HG03025 (cell line): ENCODE measurements at regions not wholly inside any gene's neighbourhood (a gene's known extent, or its start where the extent isn't known, plus 50 kb on each side); places are given as distances from the start of the nearest gene placed in this dataset.
"Not testable (repeated sequence)": the region's sequence is repeated elsewhere in the genome, so short reads cannot be mapped to it uniquely, and the experiment has no call there.

Source experiments
- ATAC-seq: cut with Tn5 transposase; IDR thresholded peaks from one replicate; pipeline ENCODE4 v1.9.1; 2021; ENCODE audit warnings: mild to moderate bottlenecking, moderate library complexity; ENCODE audit not compliant: unreplicated experiment, low FRiP score

- ATAC-seq = no peak
These were observed 316.3 kb downstream of the OXSM start for GRCh38 chr3:26106228-26106627.

GRCh38 chr3:26108846-26109489, 319.1 kb downstream of the OXSM start:
- no peak for ATAC-seq

DNA sequence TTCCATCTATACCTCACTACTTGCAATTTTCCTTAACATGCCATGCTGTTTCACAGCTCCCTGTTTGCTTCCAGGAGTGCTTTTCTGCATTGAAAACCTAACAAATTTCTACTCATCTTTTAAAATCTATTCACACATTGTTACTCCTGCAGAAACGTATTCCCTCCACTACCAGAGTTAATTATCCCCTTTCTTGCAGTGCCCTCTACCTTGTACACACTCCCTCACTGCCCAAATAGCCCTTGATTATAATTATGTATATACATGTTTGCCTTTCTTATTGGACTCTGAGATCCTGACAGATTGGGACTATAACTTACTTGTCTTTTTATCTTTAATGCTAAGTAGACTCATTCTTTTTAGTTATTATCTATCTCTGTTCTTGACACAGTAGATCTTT, 325.0 kb downstream of the OXSM start:
- ATAC-seq = no peak

GRCh38 chr3:26118165-26118564, 328.3 kb downstream of the OXSM start:
- no peak for ATAC-seq

DNA sequence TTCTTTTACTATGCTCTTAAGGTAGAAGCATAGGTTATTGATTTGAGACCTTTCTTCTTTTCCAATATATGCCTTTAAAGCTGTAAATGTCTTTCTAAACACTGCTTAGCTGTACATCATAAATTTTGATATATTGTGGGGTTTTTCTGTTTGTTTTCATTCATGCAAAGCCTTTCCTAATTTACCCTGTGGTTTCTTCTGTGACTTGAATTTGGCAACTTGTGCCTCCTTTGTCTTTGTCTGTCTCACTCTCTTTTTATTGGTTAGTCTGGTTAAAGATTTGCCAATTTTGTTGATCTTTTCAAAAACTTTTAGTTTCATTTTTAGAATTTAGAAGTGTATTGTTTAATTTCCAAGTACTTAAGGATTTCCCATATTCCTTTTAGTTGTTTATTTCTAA, 343.1 kb downstream of the OXSM start:
- ATAC-seq = no peak

- no peak for ATAC-seq
These were observed 351.4 kb downstream of the OXSM start for GRCh38 chr3:26141296-26141695.

DNA sequence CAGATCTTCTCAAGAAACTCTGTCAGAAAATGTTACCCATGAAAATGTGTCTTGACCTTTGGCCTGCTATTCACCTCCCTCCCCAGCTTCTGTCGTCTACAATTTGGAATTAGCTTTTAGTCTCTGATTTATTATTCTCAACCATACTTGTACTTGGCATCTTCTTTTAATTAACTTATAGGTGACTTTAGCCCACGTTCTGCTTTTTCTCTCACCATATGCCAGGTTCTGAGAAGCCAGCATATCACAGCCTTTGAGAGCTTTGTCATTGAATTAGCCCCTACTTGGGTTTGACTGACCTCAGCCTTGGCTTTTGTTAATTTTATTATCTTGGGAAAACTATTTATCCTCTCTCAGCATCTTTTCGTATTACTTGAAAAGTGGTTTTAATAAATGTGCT, 355.9 kb downstream of the OXSM start:
- ATAC-seq = no peak

DNA sequence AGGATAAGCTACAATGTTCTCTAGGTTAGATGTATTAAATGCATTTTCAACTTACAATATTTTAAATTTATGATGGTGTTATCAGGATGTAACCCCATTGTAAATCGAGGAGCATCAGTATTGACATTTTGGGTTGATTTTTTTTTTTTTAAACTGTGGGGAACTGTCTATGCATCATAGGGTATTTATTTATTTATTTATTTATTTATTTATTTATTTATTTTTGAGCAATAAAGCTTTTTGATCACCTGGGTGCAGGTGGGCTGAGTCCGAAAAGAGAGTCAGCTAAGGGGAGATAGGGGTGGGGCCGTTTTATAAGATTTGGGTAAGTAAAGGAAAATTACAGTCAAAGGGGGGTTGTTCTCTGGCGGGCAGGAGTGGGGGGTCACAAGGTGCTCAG, 367.5 kb downstream of the OXSM start:
- ATAC-seq = not testable (repeated sequence)

DNA sequence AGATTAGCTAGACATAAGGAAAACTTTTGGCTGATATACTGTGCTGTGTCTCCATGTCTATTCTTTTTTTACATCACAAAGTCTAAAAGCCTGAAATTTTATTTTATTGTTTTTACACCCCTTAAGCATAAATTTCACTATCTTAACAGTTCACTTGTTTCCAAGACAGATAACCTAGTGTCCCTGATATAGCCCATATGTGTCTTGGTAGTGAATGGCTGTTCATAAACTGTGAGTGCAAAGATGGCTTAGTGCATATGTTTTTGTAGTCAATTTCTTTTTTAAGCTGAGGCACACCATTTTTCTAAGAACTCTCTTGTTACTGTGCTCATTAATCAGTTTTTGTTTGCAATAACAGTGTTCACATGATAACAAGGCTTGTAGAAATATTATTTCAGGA, 381.1 kb downstream of the OXSM start:
- no peak for ATAC-seq

DNA sequence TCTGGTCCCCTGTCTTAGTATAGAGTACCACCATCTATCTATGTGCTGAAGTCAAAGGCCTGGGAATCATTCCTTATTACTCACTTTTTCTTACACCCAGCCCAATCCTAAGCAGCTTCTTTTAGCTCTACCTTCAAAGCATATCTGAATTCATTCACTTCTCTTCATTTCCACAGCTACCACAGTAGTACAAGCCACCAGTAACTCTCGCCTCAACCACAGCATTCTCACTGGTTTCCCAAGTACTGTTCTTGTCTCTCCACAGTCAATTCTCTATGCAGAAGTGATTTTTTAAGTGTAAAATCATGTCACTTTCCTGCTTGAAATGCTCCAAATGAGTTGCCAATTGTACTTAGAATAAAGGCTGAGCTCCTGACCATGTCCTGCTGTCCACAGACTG, 401.7 kb downstream of the OXSM start:
- ATAC-seq = no peak

DNA sequence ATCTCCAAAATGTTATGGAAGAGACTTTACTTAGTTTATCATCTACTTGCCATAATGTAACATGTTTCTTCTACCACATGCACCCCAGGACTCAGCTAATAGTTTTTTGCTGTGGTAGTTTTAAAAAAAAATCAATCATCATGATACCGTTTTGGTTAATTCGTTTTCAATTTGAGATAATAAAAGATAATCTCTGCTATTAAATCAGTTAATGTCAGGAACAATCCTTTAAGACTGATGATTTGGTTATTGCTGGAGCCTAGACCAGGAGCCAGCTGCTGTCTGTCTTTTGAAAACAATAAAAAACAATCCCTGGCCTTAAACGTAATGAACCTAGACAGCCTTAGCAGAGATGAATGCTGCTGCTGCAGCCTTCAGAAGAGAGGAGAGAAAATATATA, 403.7 kb downstream of the OXSM start:
- no peak for ATAC-seq

DNA sequence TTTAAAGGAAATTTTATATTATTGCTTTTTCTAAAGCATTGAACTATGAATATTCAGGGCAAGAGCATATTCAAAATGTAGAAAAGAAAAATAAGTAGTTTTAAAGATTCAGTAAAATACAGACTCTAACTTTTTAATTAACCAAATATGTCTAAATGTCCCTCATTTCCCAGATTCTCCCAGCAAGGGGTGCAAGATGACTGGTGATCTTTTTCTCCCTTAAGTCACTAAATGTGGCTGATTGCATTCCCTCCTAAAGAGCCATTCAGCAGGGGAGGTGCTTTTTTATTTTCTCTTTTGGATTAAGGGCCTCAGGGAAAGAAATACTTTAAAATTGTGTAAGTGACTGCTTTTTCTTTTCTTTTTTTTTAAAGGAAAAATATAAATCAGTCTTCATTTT, 406.9 kb downstream of the OXSM start:
- no peak for ATAC-seq

DNA sequence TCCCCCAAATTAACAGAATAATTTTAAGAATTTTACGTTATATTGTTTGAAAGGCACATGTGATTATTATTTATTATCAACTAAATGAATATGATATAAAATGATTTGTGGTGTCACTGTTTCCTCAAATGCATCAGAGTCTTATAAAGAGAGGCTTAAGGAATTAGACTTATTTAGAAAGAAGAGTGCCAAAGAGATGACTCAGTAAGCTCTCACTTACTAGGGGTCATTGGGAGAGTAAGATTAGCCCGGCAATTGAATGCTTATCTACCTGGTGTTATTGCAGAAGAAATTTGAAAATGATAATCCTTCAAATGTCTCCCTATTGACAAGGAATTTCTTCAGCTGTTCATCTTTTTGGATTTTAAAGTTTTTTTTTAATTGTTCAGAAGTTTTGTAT, 408.7 kb downstream of the OXSM start:
- ATAC-seq = no peak

- ATAC-seq = no peak
These were observed 412.3 kb downstream of the OXSM start for GRCh38 chr3:26202169-26202568.

GRCh38 chr3:26205475-26205874, 415.6 kb downstream of the OXSM start:
- no peak for ATAC-seq

DNA sequence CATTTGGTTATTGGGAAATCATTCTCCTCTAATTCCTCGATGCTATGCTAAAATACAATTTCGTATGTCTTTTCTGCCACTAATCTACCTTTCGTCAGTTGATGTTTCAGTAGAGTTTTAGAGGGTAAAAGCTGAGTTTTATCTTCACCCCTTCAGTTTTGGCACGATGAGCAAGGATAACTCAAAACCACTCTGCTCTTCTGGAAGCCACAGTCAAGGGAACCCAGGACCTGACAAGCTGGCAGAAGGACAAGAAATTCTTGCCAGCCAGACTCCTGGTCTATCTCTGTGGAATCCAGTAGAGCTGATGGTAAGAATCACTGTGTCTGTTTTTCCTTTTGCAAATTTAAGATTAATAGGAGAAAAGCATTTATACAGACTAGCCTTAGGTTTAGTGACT, 414.4 kb upstream of the LRRC3B start:
- ATAC-seq = no peak

GRCh38 chr3:26229801-26230200, 392.8 kb upstream of the LRRC3B start:
- ATAC-seq = no peak

DNA sequence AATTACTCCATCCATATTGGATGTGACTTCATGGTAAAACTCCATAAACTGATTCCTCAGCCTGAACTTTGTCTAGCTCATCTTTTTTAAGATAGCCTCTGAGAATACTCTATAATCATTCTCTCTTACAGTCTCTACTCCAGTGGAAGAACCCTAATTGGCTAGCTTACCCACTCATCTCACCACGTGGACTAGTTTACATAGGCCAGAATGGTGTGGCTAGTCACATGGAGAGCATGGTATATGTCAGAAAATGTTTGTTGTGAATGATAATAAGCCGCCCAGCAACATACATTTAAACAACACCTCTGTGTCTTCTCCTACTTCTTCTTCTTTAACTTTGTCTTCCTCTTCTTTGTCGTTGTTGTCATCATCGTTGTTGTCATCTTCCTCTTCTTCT, 389.2 kb upstream of the LRRC3B start:
- no peak for ATAC-seq

GRCh38 chr3:26236531-26236930, 386.0 kb upstream of the LRRC3B start:
- ATAC-seq = no peak

DNA sequence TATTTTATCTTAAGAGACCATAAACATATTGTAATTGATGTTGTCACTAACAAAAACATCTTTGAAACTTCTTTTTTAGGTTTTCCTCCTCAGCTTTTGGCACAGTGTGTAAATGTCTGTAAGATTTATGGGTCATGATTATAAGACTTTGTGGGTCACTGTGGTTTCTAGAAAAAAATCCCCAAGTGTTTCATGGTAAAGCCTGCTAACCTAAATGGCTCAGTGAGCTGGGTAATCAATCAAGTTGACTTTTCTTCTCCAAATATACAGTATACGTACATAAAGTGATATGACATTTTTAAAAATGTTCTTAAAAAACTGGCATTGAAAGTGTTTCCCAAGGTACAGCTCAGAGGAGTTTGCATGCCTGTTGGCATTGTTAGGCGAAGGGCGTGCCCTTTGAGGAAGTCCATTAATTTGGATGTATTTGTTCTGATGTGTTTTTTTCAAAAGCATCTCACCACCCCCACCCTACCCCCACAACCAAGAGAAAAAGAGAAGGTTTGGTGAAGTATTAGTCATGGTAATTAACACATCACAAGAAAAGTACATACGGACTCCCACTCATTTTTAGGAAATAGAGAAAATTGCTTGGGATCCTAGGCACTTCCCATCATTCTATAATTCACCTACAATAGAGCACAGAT, 385.4 kb upstream of the LRRC3B start:
- no peak for ATAC-seq

DNA sequence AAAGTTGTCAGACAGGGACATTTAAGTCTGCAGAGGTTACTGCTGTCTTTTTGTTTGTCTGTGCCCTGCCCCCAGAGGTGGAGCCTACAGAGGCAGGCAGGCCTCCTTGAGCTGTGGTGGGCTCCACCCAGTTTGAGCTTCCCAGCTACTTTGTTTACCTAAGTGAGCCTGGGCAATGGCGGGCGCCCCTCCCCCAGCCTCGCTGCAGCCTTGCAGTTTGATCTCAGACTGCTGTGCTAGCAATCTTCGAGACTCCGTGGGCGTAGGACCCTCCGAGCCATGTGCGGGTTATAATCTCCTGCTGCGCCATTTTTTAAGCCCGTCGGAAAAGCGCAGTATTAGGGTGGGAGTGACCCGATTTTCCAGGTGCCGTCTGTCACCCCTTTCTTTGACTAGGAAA, 378.0 kb upstream of the LRRC3B start:
- not testable (repeated sequence) for ATAC-seq

GRCh38 chr3:26245236-26245635, 377.3 kb upstream of the LRRC3B start:
- ATAC-seq = no peak

- ATAC-seq = no peak
These were observed 375.7 kb upstream of the LRRC3B start for GRCh38 chr3:26246901-26247300.
